GM23338 (cell line): ENCODE measurements at regions not wholly inside any gene's neighbourhood (a gene's known extent, or its start where the extent isn't known, plus 50 kb on each side); places are given as distances from the start of the nearest gene placed in this dataset.

Experiments
- ATAC-seq: fragments of 200-7000 bp; cut with Tn5 transposase; 3 replicates; pipeline ENCODE4 v1.9.1; 2020
- DNase-seq: peaks from one replicate; pipeline ENCODE4 v3.0.0-alpha.2; 2015; ENCODE audit warnings: low spot score
- H2AFZ ChIP-seq: fragments of 200-600 bp; sonication (generic); 2 replicates; pipeline ENCODE4 v1.8.0; 2016; ENCODE audit warnings: antibody characterized with exemption, mild to moderate bottlenecking, moderate library complexity
- H3F3A ChIP-seq: fragments of 200-600 bp; sonication (generic); replicated peaks from 2 replicates; pipeline ENCODE4 v1.8.0; 2017; ENCODE audit warnings: antibody characterized with exemption, mixed run types, low read depth
- H3K27ac ChIP-seq: fragments of 200-600 bp; sonication (generic); 2 replicates; pipeline ENCODE4 v1.6.1; 2016; ENCODE audit warnings: low read depth
- H3K27me3 ChIP-seq: fragments of 200-600 bp; sonication (generic); 2 replicates; pipeline ENCODE4 v1.8.0; 2016; ENCODE audit warnings: mild to moderate bottlenecking, mixed run types, moderate library complexity; ENCODE audit not compliant: insufficient read depth
- H3K36me3 ChIP-seq: fragments of 200-600 bp; sonication (generic); 2 replicates; pipeline ENCODE4 v1.8.0; 2016; ENCODE audit warnings: mild to moderate bottlenecking; ENCODE audit not compliant: insufficient read depth
- H3K4me1 ChIP-seq: fragments of 200-600 bp; sonication (generic); 2 replicates; pipeline ENCODE4 v1.8.0; 2016; ENCODE audit warnings: mild to moderate bottlenecking, moderate library complexity; ENCODE audit not compliant: insufficient read depth
- H3K4me2 ChIP-seq: fragments of 200-600 bp; sonication (generic); 2 replicates; pipeline ENCODE4 v1.7.1; 2017; ENCODE audit warnings: mixed run types
- H3K4me3 ChIP-seq: fragments of 200-600 bp; sonication (generic); 2 replicates; pipeline ENCODE4 v1.6.1; 2016; ENCODE audit warnings: mixed run types
- H3K79me2 ChIP-seq: fragments of 200-600 bp; sonication (generic); replicated peaks from 2 replicates; pipeline ENCODE4 v1.8.0; 2017; ENCODE audit warnings: mild to moderate bottlenecking; ENCODE audit not compliant: insufficient read depth
- H3K9me2 ChIP-seq: fragments of 200-600 bp; sonication (generic); 2 replicates; pipeline ENCODE4 v1.8.0; 2017; ENCODE audit not compliant: insufficient read depth
- H4K20me1 ChIP-seq: fragments of 200-600 bp; sonication (generic); replicated peaks from 2 replicates; pipeline ENCODE4 v1.8.0; 2017; ENCODE audit warnings: mild to moderate bottlenecking; ENCODE audit not compliant: insufficient read depth
- H3K27ac Mint-ChIP-seq: 2 replicates; pipeline ENCODE4 v1.8.0; 2020; ENCODE audit warnings: inconsistent platforms, mild to moderate bottlenecking, moderate library complexity, mixed read lengths
- H3K27me3 Mint-ChIP-seq: 3 replicates; pipeline ENCODE4 v1.8.0; 2022; ENCODE audit warnings: low read depth, mild to moderate bottlenecking, moderate library complexity, mixed read lengths, inconsistent platforms; ENCODE audit not compliant: insufficient read depth, poor library complexity
- H3K36me3 Mint-ChIP-seq: 3 replicates; pipeline ENCODE4 v1.8.0; 2021; ENCODE audit warnings: low read depth, mild to moderate bottlenecking, inconsistent platforms, moderate library complexity, mixed read lengths
- H3K4me1 Mint-ChIP-seq: 3 replicates; pipeline ENCODE4 v1.8.0; 2020; ENCODE audit warnings: mild to moderate bottlenecking, inconsistent platforms, mixed read lengths
- H3K4me3 Mint-ChIP-seq: 3 replicates; pipeline ENCODE4 v1.8.0; 2021; ENCODE audit warnings: moderate library complexity, mild to moderate bottlenecking, inconsistent platforms, mixed read lengths
- H3K9me3 Mint-ChIP-seq: 3 replicates; pipeline ENCODE4 v1.8.0; 2020; ENCODE audit warnings: moderate library complexity, mild to moderate bottlenecking, inconsistent platforms, mixed read lengths
- CREB1 ChIP-seq: fragments of 250-450 bp; sonication (Bioruptor Pico); IDR thresholded peaks from 2 replicates; pipeline ENCODE4 v1.5.0; 2020; ENCODE audit warnings: low read depth, mild to moderate bottlenecking, moderate library complexity
- EZH2 ChIP-seq: fragments of 200-600 bp; sonication (generic); IDR thresholded peaks from one replicate; pipeline ENCODE4 v1.8.0; 2017; ENCODE audit warnings: antibody characterized with exemption, mild to moderate bottlenecking, low read depth; ENCODE audit not compliant: unreplicated experiment
- EZH2phosphoT487 ChIP-seq: fragments of 200-600 bp; sonication (generic); IDR thresholded peaks from one replicate; pipeline ENCODE4 v1.8.1; 2018; ENCODE audit warnings: antibody characterized with exemption; ENCODE audit not compliant: unreplicated experiment
- NANOG ChIP-seq: IDR thresholded peaks from 2 replicates; pipeline ENCODE4 v1.6.1; 2016; ENCODE audit warnings: antibody characterized with exemption, borderline replicate concordance
- POLR2AphosphoS5 ChIP-seq: IDR thresholded peaks from 2 replicates; pipeline ENCODE4 v1.6.1; 2016; ENCODE audit warnings: antibody characterized with exemption, low read depth
- REST ChIP-seq: IDR thresholded peaks from one replicate; pipeline ENCODE4 v1.6.1; 2018; ENCODE audit warnings: antibody characterized with exemption; ENCODE audit not compliant: unreplicated experiment
- STAT1 ChIP-seq: IDR thresholded peaks from one replicate; pipeline ENCODE4 v1.6.1; 2016; ENCODE audit warnings: antibody characterized with exemption; ENCODE audit not compliant: unreplicated experiment
- ZNF114 ChIP-seq: fragments of 250-450 bp; sonication (Bioruptor Pico); IDR thresholded peaks from 2 replicates; pipeline ENCODE4 v1.5.0; 2020; ENCODE audit warnings: mild to moderate bottlenecking, moderate library complexity
- ZNF331 ChIP-seq: fragments of 250-450 bp; sonication (Bioruptor Pico); IDR thresholded peaks from 2 replicates; pipeline ENCODE4 v1.5.0; 2020; ENCODE audit warnings: low read depth, mild to moderate bottlenecking, moderate library complexity
- TF ChIP-seq, protein P1 (sequence below), 2 experiments: fragments of 200-600 bp in 1 of 2; sonication (generic) in 1 of 2; conservative IDR thresholded peaks; 2 replicates each; pipeline versions ENCODE4 v1.5.1 to v1.6.1; 2016 to 2017; ENCODE audit warnings: antibody characterized with exemption in 2 of 2, low read depth in 2 of 2, mild to moderate bottlenecking in 2 of 2, moderate library complexity in 1 of 2

- ATAC-seq: no peak
- no peak overlapping the region for H3K4me3 ChIP-seq
- DNase-seq: no peak
- no peaks in the 10 kb centered on the region for H3K27me3 ChIP-seq
- TF ChIP-seq, protein P1, sequence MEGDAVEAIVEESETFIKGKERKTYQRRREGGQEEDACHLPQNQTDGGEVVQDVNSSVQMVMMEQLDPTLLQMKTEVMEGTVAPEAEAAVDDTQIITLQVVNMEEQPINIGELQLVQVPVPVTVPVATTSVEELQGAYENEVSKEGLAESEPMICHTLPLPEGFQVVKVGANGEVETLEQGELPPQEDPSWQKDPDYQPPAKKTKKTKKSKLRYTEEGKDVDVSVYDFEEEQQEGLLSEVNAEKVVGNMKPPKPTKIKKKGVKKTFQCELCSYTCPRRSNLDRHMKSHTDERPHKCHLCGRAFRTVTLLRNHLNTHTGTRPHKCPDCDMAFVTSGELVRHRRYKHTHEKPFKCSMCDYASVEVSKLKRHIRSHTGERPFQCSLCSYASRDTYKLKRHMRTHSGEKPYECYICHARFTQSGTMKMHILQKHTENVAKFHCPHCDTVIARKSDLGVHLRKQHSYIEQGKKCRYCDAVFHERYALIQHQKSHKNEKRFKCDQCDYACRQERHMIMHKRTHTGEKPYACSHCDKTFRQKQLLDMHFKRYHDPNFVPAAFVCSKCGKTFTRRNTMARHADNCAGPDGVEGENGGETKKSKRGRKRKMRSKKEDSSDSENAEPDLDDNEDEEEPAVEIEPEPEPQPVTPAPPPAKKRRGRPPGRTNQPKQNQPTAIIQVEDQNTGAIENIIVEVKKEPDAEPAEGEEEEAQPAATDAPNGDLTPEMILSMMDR (conservative IDR thresholded peaks at IDR 0.05; ENCODE audit: low read depth in 2 of 2): no peak
- TF ChIP-seq POLR2AphosphoS5 (no peak), ZNF331 (CRISPR knock-in tag) (no peak), STAT1 (no peak), NANOG (no peak), ZNF114 (CRISPR knock-in tag) (no peak)
- H3K27ac ChIP-seq: no peak overlapping the region
- no peaks in the 10 kb centered on the region for H3F3A ChIP-seq
- no peak overlapping the region for H2AFZ ChIP-seq
- no peak overlapping the region for H3K4me2 ChIP-seq
- no peaks in the 10 kb centered on the region for H3K9me2 ChIP-seq
- Mint-ChIP-seq H3K36me3 (no peaks in the 10 kb centered on the region), H3K4me1 (peaks cover 15% of the 10 kb centered on the region), H3K4me3 (no peak overlapping the region), H3K27me3 (no peaks in the 10 kb centered on the region), H3K27ac (no peak overlapping the region), H3K9me3 (no peaks in the 10 kb centered on the region)
- H3K4me1 ChIP-seq: no peaks in the 10 kb centered on the region
- H3K79me2 ChIP-seq: no peaks in the 10 kb centered on the region
- no peaks in the 10 kb centered on the region for H4K20me1 ChIP-seq
- no peaks in the 10 kb centered on the region for H3K36me3 ChIP-seq
Measured at GRCh38 chr6:163776906-163777686, 362.6 kb downstream of the QKI start.

- H3K27ac Mint-ChIP-seq: no peak overlapping the region
- Histone ChIP-seq H2AFZ (no peak overlapping the region), H3K4me2 (no peak overlapping the region), H3K79me2 (no peaks in the 10 kb centered on the region), H3K36me3 (no peaks in the 10 kb centered on the region), H4K20me1 (no peaks in the 10 kb centered on the region), H3K4me1 (no peaks in the 10 kb centered on the region), H3K27ac (no peak overlapping the region), H3K9me2 (no peaks in the 10 kb centered on the region), H3K4me3 (no peak overlapping the region), H3F3A (no peaks in the 10 kb centered on the region), H3K27me3 (no peaks in the 10 kb centered on the region)
- no peaks in the 10 kb centered on the region for H3K27me3 Mint-ChIP-seq
- H3K4me1 Mint-ChIP-seq: peaks cover 15% of the 10 kb centered on the region
- no peak overlapping the region for H3K4me3 Mint-ChIP-seq
- H3K9me3 Mint-ChIP-seq: no peaks in the 10 kb centered on the region
- H3K36me3 Mint-ChIP-seq: no peaks in the 10 kb centered on the region
- ATAC-seq: no peak
- TF ChIP-seq, protein P1 (conservative IDR thresholded peaks at IDR 0.05; ENCODE audit: low read depth in 2 of 2): no peak
- TF ChIP-seq POLR2AphosphoS5: no peak
- TF ChIP-seq REST: no peak
- no peak for TF ChIP-seq CREB1 (CRISPR knock-in tag)
- TF ChIP-seq EZH2: no peak
- TF ChIP-seq ZNF114 (CRISPR knock-in tag): no peak
- TF ChIP-seq EZH2phosphoT487: no peak
- no peak for TF ChIP-seq NANOG
- no peak for DNase-seq
Measured at GRCh38 chr6:163776196-163776905, 361.8 kb downstream of the QKI start.
